Ishikawa (cell line): ENCODE measurements at regions not wholly inside any gene's neighbourhood (a gene's known extent, or its start where the extent isn't known, plus 50 kb on each side); places are given as distances from the start of the nearest gene placed in this dataset.

Source experiments
- CEBPB ChIP-seq: IDR thresholded peaks from 2 replicates; pipeline ENCODE4 v1.6.1; 2012
- EP300 ChIP-seq: IDR thresholded peaks from 2 replicates; pipeline ENCODE4 v1.6.1; 2012; ENCODE audit warnings: borderline replicate concordance
- MAX ChIP-seq: IDR thresholded peaks from 2 replicates; pipeline ENCODE4 v1.6.1; 2012
- RAD21 ChIP-seq: IDR thresholded peaks from 2 replicates; pipeline ENCODE4 v1.6.1; 2012; ENCODE audit warnings: low read depth
- REST ChIP-seq: IDR thresholded peaks from 2 replicates; pipeline ENCODE4 v1.6.1; 2012; ENCODE audit warnings: low read depth, mild to moderate bottlenecking
- TAF1 ChIP-seq: IDR thresholded peaks from 2 replicates; pipeline ENCODE4 v1.6.1; 2012; ENCODE audit warnings: low read depth, mild to moderate bottlenecking
- TF ChIP-seq, protein P1 (sequence below): IDR thresholded peaks from 2 replicates; pipeline ENCODE4 v1.6.1; 2012

DNA sequence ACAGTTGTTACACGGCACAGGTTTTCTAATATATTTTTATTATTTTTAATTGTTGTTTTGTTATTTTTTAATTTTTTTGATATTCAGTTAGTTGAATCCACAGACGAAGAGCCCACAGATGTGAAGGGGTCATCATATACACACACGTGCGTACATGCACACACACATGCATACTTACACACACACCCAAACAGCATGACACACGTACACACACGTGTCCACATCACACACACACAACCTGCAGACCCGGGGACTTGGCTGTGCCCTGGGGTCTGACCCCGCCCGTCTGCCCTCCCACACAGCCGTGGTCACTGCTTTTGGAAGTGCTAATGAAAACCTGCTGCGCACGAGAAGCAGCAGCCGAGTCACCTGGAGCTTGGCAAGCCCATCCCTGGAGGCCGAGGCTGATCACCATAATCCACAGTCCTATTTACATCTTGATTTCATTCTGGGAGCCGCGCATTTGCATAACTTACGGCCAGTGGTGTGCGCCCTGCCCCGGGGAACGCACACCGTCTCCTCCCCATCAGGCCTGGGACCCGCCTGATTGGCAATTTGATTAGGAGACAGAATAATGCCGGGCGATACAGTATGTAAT is 110.3 kb downstream of the BRD1 start:
- TF ChIP-seq EP300 (no peak), RAD21 (no peak), REST (no peak), CEBPB (no peak), TAF1 (no peak), MAX (no peak)
- TF ChIP-seq, protein P1, sequence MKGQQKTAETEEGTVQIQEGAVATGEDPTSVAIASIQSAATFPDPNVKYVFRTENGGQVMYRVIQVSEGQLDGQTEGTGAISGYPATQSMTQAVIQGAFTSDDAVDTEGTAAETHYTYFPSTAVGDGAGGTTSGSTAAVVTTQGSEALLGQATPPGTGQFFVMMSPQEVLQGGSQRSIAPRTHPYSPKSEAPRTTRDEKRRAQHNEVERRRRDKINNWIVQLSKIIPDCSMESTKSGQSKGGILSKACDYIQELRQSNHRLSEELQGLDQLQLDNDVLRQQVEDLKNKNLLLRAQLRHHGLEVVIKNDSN: no peak
